ENCODE measurements at regions not wholly inside any gene's neighbourhood (a gene's known extent, or its start where the extent isn't known, plus 50 kb on each side); places are given as distances from the start of the nearest gene placed in this dataset.
"Not testable (repeated sequence)": the region's sequence is repeated elsewhere in the genome, so short reads cannot be mapped to it uniquely, and the experiment has no call there.

GRCh38 chr5:8521991-8522390 is 653.0 kb downstream of the MTRR start:
- H3K27me3 Mint-ChIP-seq (ENCODE audit: low read depth): no peaks in the 10 kb centered on the region
- no peaks in the 10 kb centered on the region for H3K9me3 Mint-ChIP-seq
- H3K4me3 Mint-ChIP-seq: no peak overlapping the region
- H3K4me1 Mint-ChIP-seq (ENCODE audit: low read depth): no peaks in the 10 kb centered on the region
- ATAC-seq: no peak
- no peaks in the 10 kb centered on the region for H3K36me3 Mint-ChIP-seq (ENCODE audit: insufficient read depth)
- no peak for DNase-seq

GRCh38 chr5:8522646-8523045 is 653.7 kb downstream of the MTRR start:
- Mint-ChIP-seq H3K9me3 (no peaks in the 10 kb centered on the region), H3K4me3 (no peak overlapping the region), H3K4me1 (ENCODE audit: low read depth) (no peaks in the 10 kb centered on the region), H3K27me3 (ENCODE audit: low read depth) (no peaks in the 10 kb centered on the region), H3K36me3 (ENCODE audit: insufficient read depth) (no peaks in the 10 kb centered on the region)
- DNase-seq (no peak), ATAC-seq (no peak)

GRCh38 chr5:8523501-8523900 is 654.6 kb downstream of the MTRR start:
- H3K27me3 Mint-ChIP-seq (ENCODE audit: low read depth): no peaks in the 10 kb centered on the region
- H3K36me3 Mint-ChIP-seq (ENCODE audit: insufficient read depth): no peaks in the 10 kb centered on the region
- ATAC-seq: no peak
- DNase-seq: no peak
- H3K9me3 Mint-ChIP-seq: no peaks in the 10 kb centered on the region
- H3K4me1 Mint-ChIP-seq (ENCODE audit: low read depth): no peaks in the 10 kb centered on the region
- no peak overlapping the region for H3K4me3 Mint-ChIP-seq

GRCh38 chr5:8525819-8526218 is 656.9 kb downstream of the MTRR start:
- H3K27me3 Mint-ChIP-seq (ENCODE audit: low read depth): no peaks in the 10 kb centered on the region
- no peaks in the 10 kb centered on the region for H3K36me3 Mint-ChIP-seq (ENCODE audit: insufficient read depth)
- H3K4me3 Mint-ChIP-seq: no peak overlapping the region
- ATAC-seq (no peak), DNase-seq (no peak)
- no peaks in the 10 kb centered on the region for H3K4me1 Mint-ChIP-seq (ENCODE audit: low read depth)
- H3K9me3 Mint-ChIP-seq: no peaks in the 10 kb centered on the region

- no peaks in the 10 kb centered on the region for H3K27me3 Mint-ChIP-seq (ENCODE audit: low read depth)
Observed at GRCh38 chr5:8528106-8528505, 659.2 kb downstream of the MTRR start.

GRCh38 chr5:8538821-8539220 is 669.9 kb downstream of the MTRR start:
- Mint-ChIP-seq H3K36me3 (ENCODE audit: insufficient read depth) (no peaks in the 10 kb centered on the region), H3K4me3 (no peak overlapping the region), H3K27me3 (ENCODE audit: low read depth) (no peaks in the 10 kb centered on the region), H3K9me3 (peaks cover 2% of the 10 kb centered on the region), H3K4me1 (ENCODE audit: low read depth) (no peaks in the 10 kb centered on the region)
- DNase-seq (no peak), ATAC-seq (no peak)

More at GRCh38 chr5:8528106-8528505, 659.2 kb downstream of the MTRR start:
- DNase-seq (no peak), ATAC-seq (no peak)
- H3K4me1 Mint-ChIP-seq (ENCODE audit: low read depth): no peaks in the 10 kb centered on the region
- no peaks in the 10 kb centered on the region for H3K36me3 Mint-ChIP-seq (ENCODE audit: insufficient read depth)
- no peaks in the 10 kb centered on the region for H3K9me3 Mint-ChIP-seq
- H3K4me3 Mint-ChIP-seq: no peak overlapping the region

GRCh38 chr5:8540317-8540716 is 671.4 kb downstream of the MTRR start:
- Mint-ChIP-seq H3K9me3 (no peaks in the 10 kb centered on the region), H3K4me3 (no peak overlapping the region), H3K27me3 (ENCODE audit: low read depth) (no peaks in the 10 kb centered on the region), H3K36me3 (ENCODE audit: insufficient read depth) (no peaks in the 10 kb centered on the region), H3K4me1 (ENCODE audit: low read depth) (no peaks in the 10 kb centered on the region)
- no peak for ATAC-seq
- DNase-seq: no peak

- Mint-ChIP-seq H3K27me3 (ENCODE audit: low read depth) (no peaks in the 10 kb centered on the region), H3K9me3 (peaks cover 16% of the 10 kb centered on the region), H3K4me1 (ENCODE audit: low read depth) (no peaks in the 10 kb centered on the region), H3K4me3 (no peak overlapping the region), H3K36me3 (ENCODE audit: insufficient read depth) (no peaks in the 10 kb centered on the region)
- DNase-seq (no peak), ATAC-seq (no peak)
Observed at GRCh38 chr5:8550921-8551320, 682.0 kb downstream of the MTRR start.

GRCh38 chr5:8553364-8553763 is 684.4 kb downstream of the MTRR start:
- no peak overlapping the region for H3K4me3 Mint-ChIP-seq
- H3K27me3 Mint-ChIP-seq (ENCODE audit: low read depth): no peaks in the 10 kb centered on the region
- ATAC-seq (no peak), DNase-seq (no peak)
- H3K9me3 Mint-ChIP-seq: peaks cover 20% of the 10 kb centered on the region
- H3K4me1 Mint-ChIP-seq (ENCODE audit: low read depth): no peaks in the 10 kb centered on the region
- H3K36me3 Mint-ChIP-seq (ENCODE audit: insufficient read depth): no peaks in the 10 kb centered on the region

- Mint-ChIP-seq H3K4me1 (ENCODE audit: low read depth) (no peaks in the 10 kb centered on the region), H3K4me3 (no peak overlapping the region), H3K9me3 (peaks cover 18% of the 10 kb centered on the region), H3K27me3 (ENCODE audit: low read depth) (no peaks in the 10 kb centered on the region), H3K36me3 (ENCODE audit: insufficient read depth) (no peaks in the 10 kb centered on the region)
- no peak for DNase-seq
- ATAC-seq: no peak
Observed at GRCh38 chr5:8557728-8558127, 688.8 kb downstream of the MTRR start.

GRCh38 chr5:8560776-8561175 is 691.8 kb downstream of the MTRR start:
- ATAC-seq: no peak
- H3K4me1 Mint-ChIP-seq (ENCODE audit: low read depth): no peaks in the 10 kb centered on the region
- H3K9me3 Mint-ChIP-seq: peaks cover 4% of the 10 kb centered on the region
- H3K36me3 Mint-ChIP-seq (ENCODE audit: insufficient read depth): no peaks in the 10 kb centered on the region
- no peak for DNase-seq
- no peak overlapping the region for H3K4me3 Mint-ChIP-seq
- H3K27me3 Mint-ChIP-seq (ENCODE audit: low read depth): no peaks in the 10 kb centered on the region

GRCh38 chr5:8561224-8561840 is 692.4 kb downstream of the MTRR start:
- Mint-ChIP-seq H3K4me1 (ENCODE audit: low read depth) (no peaks in the 10 kb centered on the region), H3K4me3 (no peak overlapping the region), H3K36me3 (ENCODE audit: insufficient read depth) (no peaks in the 10 kb centered on the region), H3K27me3 (ENCODE audit: low read depth) (no peaks in the 10 kb centered on the region), H3K9me3 (peaks cover under 1% of the 10 kb centered on the region)
- ATAC-seq (no peak), DNase-seq (no peak)

- Mint-ChIP-seq H3K36me3 (ENCODE audit: insufficient read depth) (no peaks in the 10 kb centered on the region), H3K4me1 (ENCODE audit: low read depth) (no peaks in the 10 kb centered on the region), H3K9me3 (no peaks in the 10 kb centered on the region), H3K4me3 (no peak overlapping the region), H3K27me3 (ENCODE audit: low read depth) (no peaks in the 10 kb centered on the region)
- no peak for ATAC-seq
- no peak for DNase-seq
Observed at GRCh38 chr5:8561854-8562253, 692.9 kb downstream of the MTRR start.

- ATAC-seq; H3K9me3 Mint-ChIP-seq; H3K4me1 Mint-ChIP-seq (ENCODE audit: low read depth); H3K27me3 Mint-ChIP-seq (ENCODE audit: low read depth); DNase-seq; H3K4me3 Mint-ChIP-seq; H3K36me3 Mint-ChIP-seq (ENCODE audit: insufficient read depth): not testable (repeated sequence)
Observed at GRCh38 chr5:8563540-8563939, 694.6 kb downstream of the MTRR start.

- ATAC-seq (no peak), DNase-seq (no peak)
- no peaks in the 10 kb centered on the region for H3K27me3 Mint-ChIP-seq (ENCODE audit: low read depth)
- no peaks in the 10 kb centered on the region for H3K9me3 Mint-ChIP-seq
- H3K36me3 Mint-ChIP-seq (ENCODE audit: insufficient read depth): no peaks in the 10 kb centered on the region
- H3K4me1 Mint-ChIP-seq (ENCODE audit: low read depth): no peaks in the 10 kb centered on the region
- H3K4me3 Mint-ChIP-seq: no peak overlapping the region
Observed at GRCh38 chr5:8568858-8569257, 699.9 kb downstream of the MTRR start.

- H3K4me1 Mint-ChIP-seq (ENCODE audit: low read depth): no peaks in the 10 kb centered on the region
- DNase-seq: no peak
- no peak for ATAC-seq
- no peak overlapping the region for H3K4me3 Mint-ChIP-seq
- no peaks in the 10 kb centered on the region for H3K36me3 Mint-ChIP-seq (ENCODE audit: insufficient read depth)
- H3K27me3 Mint-ChIP-seq (ENCODE audit: low read depth): no peaks in the 10 kb centered on the region
- peaks cover 3% of the 10 kb centered on the region for H3K9me3 Mint-ChIP-seq
Observed at GRCh38 chr5:8570528-8570927, 701.6 kb downstream of the MTRR start.
